GM13977 (cell line): ENCODE measurements at regions not wholly inside any gene's neighbourhood (a gene's known extent, or its start where the extent isn't known, plus 50 kb on each side); places are given as distances from the start of the nearest gene placed in this dataset.

Experiments
- DNase-seq: peaks from one replicate; pipeline ENCODE4 v3.0.0; 2012; ENCODE audit warnings: low spot score
- in situ Hi-C: fragments of 300-500 bp; cut with MboI; formaldehyde crosslinking; loops from one replicate; pipeline ENCODE4 v1.12.0; 2022; ENCODE audit warnings: low sequenced_read_pairs, low pct_unique_long_range_greater_than_20kb, mixed read lengths, inconsistent platforms; ENCODE audit not compliant: unreplicated experiment
- TF ChIP-seq, protein P1 (sequence below): IDR thresholded peaks from 2 replicates; pipeline ENCODE4 v1.5.1; 2012; ENCODE audit warnings: mild to moderate bottlenecking, control low read depth; ENCODE audit not compliant: insufficient read depth; ENCODE audit errors: extremely low read depth, missing control alignments

DNA sequence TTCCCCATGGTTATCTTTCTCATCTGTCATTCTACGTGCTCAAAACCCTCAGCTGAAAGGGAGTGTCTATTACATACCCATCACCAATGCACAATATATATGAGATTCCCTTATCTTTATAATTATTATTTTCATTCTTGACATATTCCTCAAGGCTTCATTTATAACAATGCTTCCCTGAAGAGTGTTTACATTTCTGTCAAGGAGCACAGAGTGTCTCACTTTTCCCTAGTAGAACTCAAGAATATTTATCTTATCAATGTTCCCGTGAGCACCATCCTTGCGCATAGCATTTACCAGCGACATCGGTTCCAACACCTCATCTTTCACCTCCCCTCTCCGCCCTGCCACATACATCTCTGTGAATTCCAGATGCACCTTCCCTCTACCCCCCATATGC lies 250.6 kb downstream of the PLA2G4A start:
- in situ Hi-C loops = no loop called here
- TF ChIP-seq, protein P1, sequence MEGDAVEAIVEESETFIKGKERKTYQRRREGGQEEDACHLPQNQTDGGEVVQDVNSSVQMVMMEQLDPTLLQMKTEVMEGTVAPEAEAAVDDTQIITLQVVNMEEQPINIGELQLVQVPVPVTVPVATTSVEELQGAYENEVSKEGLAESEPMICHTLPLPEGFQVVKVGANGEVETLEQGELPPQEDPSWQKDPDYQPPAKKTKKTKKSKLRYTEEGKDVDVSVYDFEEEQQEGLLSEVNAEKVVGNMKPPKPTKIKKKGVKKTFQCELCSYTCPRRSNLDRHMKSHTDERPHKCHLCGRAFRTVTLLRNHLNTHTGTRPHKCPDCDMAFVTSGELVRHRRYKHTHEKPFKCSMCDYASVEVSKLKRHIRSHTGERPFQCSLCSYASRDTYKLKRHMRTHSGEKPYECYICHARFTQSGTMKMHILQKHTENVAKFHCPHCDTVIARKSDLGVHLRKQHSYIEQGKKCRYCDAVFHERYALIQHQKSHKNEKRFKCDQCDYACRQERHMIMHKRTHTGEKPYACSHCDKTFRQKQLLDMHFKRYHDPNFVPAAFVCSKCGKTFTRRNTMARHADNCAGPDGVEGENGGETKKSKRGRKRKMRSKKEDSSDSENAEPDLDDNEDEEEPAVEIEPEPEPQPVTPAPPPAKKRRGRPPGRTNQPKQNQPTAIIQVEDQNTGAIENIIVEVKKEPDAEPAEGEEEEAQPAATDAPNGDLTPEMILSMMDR = no peak
- no peak for DNase-seq

DNA sequence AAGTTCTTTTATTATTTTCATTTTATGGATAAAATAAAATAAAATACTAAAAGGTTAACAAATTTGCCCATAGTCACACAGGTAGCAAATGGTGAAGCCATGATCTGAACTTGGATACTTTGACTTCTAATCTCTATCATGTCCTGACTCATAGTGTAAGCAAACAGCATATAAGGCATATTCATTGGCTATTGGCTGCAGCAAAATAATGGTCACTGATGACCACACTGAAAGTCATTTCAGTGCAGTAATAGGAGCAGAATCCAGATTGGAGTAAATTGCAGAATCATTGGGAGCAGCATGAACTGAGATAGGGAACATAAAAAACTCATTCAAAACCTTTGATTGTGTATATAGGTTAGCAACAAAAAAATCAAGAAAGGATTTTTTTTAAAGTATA lies 262.9 kb downstream of the PLA2G4A start:
- in situ Hi-C loops = no loop called here
- TF ChIP-seq, protein P1 = no peak

DNA sequence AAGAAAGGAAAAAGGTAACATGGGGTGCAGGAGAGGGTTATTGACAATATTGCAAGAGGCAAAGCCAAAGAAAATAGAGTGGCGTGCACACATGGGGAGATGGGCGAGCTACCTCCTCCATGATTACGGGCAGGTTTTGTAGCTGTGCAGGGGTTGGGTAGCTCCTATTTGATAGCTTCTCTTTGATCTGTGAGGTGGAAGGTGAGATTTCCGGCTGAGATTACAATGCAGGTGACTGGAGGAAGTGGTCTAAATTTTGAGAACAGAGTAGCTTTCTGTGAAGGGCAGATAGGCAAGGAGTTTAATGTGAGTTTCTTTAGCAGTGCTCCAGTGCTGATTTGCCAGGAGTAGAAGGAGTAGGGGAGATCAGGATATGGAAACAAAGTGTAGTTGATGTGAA lies 263.4 kb downstream of the PLA2G4A start:
- in situ Hi-C loops = no loop called here
- TF ChIP-seq, protein P1 = no peak
- DNase-seq = no peak

More for the DNA sequence above, 262.9 kb downstream of the PLA2G4A start:
- DNase-seq = no peak

DNA sequence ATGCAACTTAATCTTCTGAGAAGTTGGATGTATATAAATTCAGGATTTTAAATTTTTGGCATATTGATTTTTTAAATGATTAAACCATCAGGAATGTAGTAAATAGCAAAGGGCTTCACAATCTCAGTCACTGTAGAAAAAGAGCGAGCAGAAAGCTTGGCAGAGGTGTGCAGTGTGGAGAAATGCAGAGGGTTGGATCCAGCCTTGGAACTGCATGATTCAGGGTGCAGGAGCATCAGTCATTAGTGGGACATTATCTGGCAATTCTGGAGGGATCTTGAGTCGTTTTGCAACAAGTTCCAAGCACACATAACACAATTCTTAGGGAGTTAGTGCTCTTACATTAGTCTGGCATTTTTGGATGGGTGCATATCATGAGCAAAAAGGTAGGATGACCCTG lies 267.9 kb downstream of the PLA2G4A start:
- in situ Hi-C loops = no loop called here
- TF ChIP-seq, protein P1 = no peak
- no peak for DNase-seq

DNA sequence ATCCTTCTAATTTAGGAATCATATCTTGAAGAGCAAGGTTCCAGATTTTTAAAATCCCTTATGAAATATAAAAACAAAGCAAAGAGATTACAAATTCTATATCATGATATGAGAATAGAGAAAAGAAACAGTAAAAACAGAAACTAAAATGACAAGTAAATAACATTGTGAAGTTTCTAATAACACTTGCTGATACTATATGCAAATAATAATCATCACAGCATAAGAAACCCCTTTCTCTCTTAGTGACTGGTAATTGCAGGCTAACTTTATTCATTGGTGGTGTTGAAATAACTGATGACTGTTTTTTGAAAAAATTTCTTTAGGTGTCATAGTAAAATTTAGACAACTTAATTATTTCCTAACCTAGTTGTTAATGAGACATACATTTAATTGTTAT lies 281.6 kb downstream of the PLA2G4A start:
- in situ Hi-C loops = no loop called here
- DNase-seq = no peak
- TF ChIP-seq, protein P1 = no peak

DNA sequence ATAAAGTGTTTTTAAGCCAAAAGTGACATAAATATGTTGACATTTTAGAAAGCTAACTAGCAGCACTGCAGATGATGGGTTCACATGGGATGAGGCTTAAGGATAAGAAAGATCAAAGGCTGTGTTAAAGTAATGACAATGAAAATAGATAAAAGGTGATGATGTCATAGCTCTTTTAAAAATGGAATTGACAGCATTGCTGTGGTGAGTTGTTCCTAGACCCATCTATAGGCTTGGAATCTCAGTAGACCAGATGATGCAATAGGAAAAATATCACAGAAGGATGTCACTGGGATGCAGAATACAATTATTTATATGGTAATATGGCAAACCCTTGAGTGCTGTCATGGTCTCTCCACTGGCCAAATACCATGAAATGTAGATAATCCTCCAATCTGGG lies 286.0 kb downstream of the PLA2G4A start:
- in situ Hi-C loops = no loop called here
- DNase-seq = no peak
- TF ChIP-seq, protein P1 = no peak

DNA sequence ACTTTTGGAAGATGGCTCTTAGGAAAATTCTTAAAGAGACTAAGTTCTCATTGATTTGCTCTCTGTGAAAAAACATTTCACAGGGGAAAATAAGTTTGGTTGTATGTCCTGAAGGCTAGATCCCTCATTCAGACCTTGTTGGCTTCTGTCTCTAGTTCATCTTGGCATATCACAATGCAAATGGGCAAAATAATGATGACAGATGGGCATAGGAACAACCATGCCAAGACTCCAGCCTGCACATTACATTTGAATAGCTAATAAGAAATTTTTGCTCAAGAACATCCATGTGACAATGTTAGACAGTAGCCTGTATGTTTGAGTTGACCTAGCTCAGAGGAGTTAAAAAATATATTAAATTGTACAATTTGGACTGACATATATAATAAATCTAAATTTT lies 292.9 kb downstream of the PLA2G4A start:
- in situ Hi-C loops = no loop called here
- TF ChIP-seq, protein P1 = no peak
- DNase-seq = no peak
